Inflammatory macrophage treated with lipopolysaccharide for 1 hour (primary cell): ENCODE measurements at regions not wholly inside any gene's neighbourhood (a gene's known extent, or its start where the extent isn't known, plus 50 kb on each side); places are given as distances from the start of the nearest gene placed in this dataset.
"Not testable (repeated sequence)": the region's sequence is repeated elsewhere in the genome, so short reads cannot be mapped to it uniquely, and the experiment has no call there.

Source experiments
- DNase-seq, 2 donors: peaks; one replicate each; pipeline ENCODE4 v3.0.0-alpha.2; 2020 to 2022

- no peak for DNase-seq
These were observed 201.6 kb upstream of the CMC1 start for GRCh38 chr3:28039829-28040228.

- no peak for DNase-seq
These were observed 199.3 kb upstream of the CMC1 start for GRCh38 chr3:28042095-28042635.

GRCh38 chr3:28042707-28043106, 198.7 kb upstream of the CMC1 start:
- no peak for DNase-seq

- no peak for DNase-seq
These were observed 191.3 kb upstream of the CMC1 start for GRCh38 chr3:28050120-28050519.

- DNase-seq = peak; percentile 2
These were observed 190.5 kb upstream of the CMC1 start for GRCh38 chr3:28050885-28051284.

- no peak for DNase-seq
These were observed 187.7 kb upstream of the CMC1 start for GRCh38 chr3:28053759-28054158.

- DNase-seq = no peak
These were observed 184.6 kb upstream of the CMC1 start for GRCh38 chr3:28056806-28057205.

- no peak for DNase-seq
These were observed 183.9 kb upstream of the CMC1 start for GRCh38 chr3:28057539-28057938.

- DNase-seq = not testable (repeated sequence)
These were observed 182.2 kb upstream of the CMC1 start for GRCh38 chr3:28059199-28059598.

- no peak for DNase-seq
These were observed 175.4 kb upstream of the CMC1 start for GRCh38 chr3:28066020-28066419.

GRCh38 chr3:28067014-28067413, 174.4 kb upstream of the CMC1 start:
- no peak for DNase-seq

GRCh38 chr3:28068342-28068741, 173.1 kb upstream of the CMC1 start:
- DNase-seq = no peak

- DNase-seq = no peak
These were observed 172.0 kb upstream of the CMC1 start for GRCh38 chr3:28069438-28069837.

- DNase-seq = no peak
These were observed 165.2 kb upstream of the CMC1 start for GRCh38 chr3:28076246-28076645.

- no peak for DNase-seq
These were observed 163.8 kb upstream of the CMC1 start for GRCh38 chr3:28077572-28077971.

- no peak for DNase-seq
These were observed 162.9 kb upstream of the CMC1 start for GRCh38 chr3:28078536-28078935.

GRCh38 chr3:28080716-28081115, 160.7 kb upstream of the CMC1 start:
- no peak for DNase-seq

GRCh38 chr3:28081533-28081947, 159.9 kb upstream of the CMC1 start:
- DNase-seq = no peak

- DNase-seq = no peak
These were observed 153.8 kb upstream of the CMC1 start for GRCh38 chr3:28087591-28087990.

- no peak for DNase-seq
These were observed 152.4 kb upstream of the CMC1 start for GRCh38 chr3:28088811-28089526.

GRCh38 chr3:28089527-28089897, 151.9 kb upstream of the CMC1 start:
- DNase-seq = no peak

- DNase-seq = no peak
These were observed 142.1 kb upstream of the CMC1 start for GRCh38 chr3:28099296-28099695.

GRCh38 chr3:28101705-28102104, 139.7 kb upstream of the CMC1 start:
- DNase-seq = no peak

GRCh38 chr3:28103861-28104260, 137.6 kb upstream of the CMC1 start:
- DNase-seq = no peak

GRCh38 chr3:28104896-28105534, 136.4 kb upstream of the CMC1 start:
- no peak for DNase-seq
